NCI-H526 (cell line): ENCODE measurements at regions not wholly inside any gene's neighbourhood (a gene's known extent, or its start where the extent isn't known, plus 50 kb on each side); places are given as distances from the start of the nearest gene placed in this dataset.

ENCODE experiments used
- DNase-seq, 2 experiments: peaks; one replicate each; lab custom pipeline; 2025; lab: John Stamatoyannopoulos, UW

DNA sequence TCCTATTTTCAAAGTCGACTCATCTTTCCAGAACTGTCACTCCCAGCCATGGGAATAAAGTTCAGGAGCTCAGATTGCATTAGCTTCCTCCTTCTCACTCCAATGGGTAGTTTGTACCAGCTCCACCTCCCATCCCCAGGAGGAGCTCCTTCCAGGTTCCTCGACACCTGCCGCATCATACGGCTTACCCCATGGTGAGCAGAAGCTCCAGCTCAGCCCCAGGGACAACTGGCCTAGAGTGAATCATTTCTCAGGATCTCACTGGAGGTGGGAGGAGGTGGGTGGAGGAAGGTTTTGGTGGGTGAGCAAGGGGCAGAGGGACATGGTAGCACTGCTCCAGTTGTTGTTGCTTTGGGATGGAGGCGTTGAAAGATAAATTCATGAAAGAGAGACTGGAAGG lies 196.3 kb upstream of the PKDCC start:
- no peak for DNase-seq

DNA sequence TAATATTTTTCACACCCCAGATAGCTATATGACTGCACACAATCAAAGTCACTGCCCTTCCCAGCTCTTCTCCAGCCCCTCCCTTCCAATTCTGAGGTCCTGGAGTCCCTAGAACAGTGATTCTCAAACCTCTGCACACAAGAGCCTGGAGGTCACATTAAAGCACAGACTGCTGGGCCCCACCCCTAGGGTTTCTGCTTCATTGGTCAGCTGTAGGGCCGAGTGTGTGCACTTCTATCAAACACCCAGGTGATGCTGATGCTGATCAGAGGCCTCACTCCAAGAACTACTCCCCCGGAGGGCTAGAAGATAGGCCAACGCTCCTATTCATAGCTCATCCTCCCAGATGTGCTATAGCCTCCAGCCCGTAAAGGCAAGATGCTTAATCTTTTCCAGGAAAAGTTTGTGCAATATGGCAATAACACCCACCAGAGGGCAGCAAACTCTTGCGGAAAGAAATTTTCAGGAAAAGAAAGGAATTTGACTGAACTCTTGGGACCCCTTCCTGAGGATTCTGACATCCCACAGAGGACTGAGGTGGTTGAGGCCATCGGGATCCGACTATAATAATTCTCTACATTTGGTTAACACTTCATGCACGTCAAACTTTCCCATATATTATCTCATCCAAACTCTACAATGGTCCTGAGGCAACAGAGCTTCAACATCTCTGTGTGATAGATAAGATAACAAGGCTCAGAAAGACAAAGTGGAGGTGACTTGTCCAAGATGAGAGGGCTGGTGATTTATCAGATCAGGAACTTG lies 194.2 kb upstream of the PKDCC start:
- peak; percentile 51 to 76 for DNase-seq

DNA sequence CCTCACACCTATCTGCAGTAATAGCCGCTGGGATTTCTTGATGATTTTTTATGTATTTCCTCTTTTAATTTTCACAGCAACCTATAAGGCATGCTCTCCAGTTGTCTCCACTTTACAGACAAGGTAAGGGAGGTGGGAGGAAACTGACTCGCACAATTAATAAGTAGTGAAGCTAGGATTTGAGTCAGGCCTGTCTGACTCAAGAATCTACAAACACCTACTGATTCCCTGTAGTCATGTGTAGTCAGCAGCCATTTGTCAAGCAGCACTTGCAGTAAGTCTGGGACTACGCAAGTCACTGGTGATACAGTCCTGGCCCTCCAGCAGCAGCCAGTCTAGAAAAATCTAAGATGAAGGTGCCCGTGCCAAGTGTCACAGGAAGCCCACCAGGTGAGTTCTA lies 193.6 kb upstream of the PKDCC start:
- DNase-seq: no peak

DNA sequence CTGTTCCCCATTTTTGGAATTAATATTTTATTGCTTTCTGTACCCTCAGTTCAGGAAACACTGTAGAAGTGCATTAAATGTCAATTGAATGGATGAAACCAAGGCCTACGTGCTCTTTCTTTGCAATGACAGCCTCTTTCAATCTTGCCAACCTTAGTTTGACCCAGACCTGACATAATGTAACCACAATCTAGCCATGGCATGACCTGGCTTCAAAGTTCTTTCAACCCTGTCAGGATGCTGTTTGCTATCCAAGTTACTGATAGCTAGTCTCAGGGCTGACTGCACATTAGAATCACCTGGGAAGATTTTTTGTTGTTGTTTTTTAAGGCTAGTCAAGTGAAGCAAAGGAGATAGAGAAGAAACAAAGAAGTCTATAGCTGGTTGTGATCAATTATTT lies 190.9 kb upstream of the PKDCC start:
- no peak for DNase-seq

DNA sequence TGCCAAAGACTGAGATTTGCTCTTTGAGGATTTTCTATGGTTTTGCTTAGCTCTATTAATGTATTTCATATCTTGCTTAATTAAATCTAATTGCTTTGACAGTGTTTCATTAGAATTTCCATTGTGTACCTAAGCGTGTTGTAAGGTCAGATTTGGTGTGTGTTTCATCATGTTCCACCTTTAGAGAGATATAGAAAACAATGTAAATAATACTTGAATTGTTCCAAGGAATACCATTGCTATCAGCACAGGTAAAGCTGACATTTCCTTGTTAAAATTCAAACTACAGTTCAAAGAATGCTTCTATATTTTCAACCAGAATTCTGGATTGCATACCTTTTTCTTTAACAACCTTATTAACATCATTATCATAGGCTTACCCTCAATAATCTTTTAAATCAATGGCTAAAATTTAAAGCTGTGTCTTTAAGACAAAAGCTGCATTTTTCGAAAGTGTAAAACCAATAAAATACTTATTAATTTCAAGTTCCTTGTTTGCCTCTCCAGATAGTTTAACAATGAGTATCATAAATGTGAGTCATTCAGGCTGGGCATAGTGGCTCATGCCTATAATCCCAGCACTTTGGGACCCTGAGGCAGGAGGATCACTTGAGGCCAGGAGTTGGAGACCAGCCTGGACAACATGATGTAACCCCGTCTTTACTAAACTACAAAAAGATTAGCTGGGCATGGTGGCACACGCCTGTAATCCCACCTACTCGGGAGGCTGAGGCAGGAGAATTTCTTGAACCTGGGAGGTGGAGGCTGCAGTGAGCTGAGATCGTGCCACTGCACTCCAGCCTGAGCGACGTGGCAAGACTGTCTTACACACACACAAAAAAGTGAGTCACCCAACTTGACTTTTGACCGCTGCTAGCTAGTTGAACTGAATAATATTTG lies 188.0 kb upstream of the PKDCC start:
- no peak for DNase-seq

DNA sequence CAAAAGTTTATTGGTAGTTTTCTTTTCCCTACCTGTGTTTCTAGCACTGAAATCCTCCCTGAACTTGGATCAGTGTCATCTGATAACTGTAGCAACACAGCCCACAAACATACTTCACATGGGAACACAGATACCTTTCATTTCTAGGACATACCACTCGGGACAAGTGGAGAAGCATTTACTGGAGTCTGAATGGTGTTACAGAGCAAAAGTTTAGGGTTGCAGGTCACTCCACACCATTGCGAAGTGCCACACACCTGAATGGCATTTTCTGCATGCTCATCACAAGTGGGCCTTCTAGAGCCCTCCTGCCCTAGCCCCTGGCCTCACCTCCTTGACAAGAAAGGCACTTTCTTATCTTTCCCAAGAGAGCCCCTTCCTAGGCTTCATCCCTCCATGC lies 184.8 kb upstream of the PKDCC start:
- no peak for DNase-seq

DNA sequence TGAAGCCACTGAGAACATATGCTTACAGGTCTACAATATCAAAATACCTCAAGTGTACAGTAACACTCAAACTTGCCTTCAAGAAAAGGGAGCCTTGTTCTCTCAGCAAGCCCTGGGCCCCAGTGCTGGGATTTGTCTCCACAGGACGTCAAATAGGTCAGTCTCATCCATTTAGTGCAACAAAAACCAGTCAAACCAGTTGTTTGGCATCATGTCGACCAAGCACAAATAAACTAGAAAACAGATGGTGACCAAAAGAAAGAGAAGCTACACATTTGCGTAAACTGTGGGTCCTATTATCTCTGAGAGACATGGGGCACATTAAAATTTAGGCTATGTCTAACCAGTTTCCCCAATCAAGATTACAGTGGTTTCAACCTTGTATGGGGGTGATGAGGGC lies 182.6 kb upstream of the PKDCC start:
- no peak for DNase-seq

DNA sequence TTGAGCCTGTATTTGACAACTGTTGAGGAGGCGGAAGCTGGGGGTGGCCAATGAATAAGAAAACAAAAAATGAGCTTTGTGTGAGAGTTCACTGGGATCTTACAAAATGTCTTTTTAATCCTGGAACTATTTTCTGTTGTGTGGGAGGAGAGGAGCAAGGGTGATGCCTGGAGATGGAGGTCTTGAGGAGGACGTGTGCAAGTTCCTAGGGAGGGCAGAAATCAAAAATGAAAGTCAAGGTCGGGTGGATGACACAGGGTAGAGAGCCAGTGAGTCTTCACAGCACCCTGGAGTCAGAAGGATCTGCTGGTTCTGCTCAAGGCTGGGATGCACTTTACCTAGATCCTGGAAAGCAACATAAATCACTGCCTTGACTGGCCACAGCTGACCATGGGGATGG lies 180.3 kb upstream of the PKDCC start:
- DNase-seq: no peak

DNA sequence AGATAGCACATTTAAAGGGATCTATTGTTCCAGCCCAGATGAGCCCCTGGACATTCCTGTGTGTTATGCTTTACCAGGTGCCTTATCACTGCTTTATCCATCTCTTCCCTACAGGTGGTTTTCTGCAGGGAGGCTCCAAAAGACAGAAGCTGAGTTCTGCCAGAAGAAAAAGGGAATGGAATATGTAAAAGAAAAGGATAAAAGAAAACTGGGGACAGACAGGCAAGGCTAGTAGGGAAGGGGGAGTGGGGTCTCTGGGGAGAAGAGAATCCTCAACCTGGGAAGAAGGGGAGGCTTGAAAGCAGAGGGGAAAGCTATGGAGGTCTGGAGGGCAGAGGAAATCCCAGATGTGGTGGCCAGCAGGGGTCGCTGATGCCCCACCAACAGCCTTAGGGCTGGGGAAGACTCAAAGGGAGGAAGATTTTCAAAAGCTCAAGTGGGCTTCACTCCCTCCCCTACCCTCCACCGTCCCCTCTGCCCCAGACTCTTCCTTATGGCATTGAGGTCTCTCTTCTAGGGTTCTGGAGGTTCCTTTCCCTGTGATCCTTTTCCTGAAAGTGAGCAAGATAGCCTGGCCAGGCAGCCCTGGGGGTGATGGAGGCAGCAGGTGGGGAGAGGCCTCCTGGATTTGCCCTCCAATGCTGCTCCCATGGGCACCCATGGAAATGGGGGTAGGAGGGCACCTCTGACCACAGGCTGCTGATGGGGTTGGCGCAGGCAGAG lies 178.1 kb upstream of the PKDCC start:
- DNase-seq: peak; percentile 12 to 75

DNA sequence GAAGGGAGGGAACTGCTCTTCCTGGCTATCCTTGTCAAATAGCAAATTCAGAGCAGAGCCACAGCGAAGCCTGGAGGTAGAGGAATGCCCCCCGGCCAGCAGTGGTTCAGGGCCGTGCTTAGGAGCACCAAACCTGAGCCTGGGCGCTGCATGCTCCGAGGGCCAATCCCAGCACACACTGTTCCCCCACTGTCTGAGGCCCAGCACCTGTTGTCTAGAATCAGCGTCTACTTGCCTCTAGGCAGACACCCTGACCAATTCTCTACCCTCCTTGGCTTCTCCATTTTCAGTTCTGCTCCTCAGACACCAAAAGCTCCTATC lies 177.6 kb upstream of the PKDCC start:
- no peak for DNase-seq

DNA sequence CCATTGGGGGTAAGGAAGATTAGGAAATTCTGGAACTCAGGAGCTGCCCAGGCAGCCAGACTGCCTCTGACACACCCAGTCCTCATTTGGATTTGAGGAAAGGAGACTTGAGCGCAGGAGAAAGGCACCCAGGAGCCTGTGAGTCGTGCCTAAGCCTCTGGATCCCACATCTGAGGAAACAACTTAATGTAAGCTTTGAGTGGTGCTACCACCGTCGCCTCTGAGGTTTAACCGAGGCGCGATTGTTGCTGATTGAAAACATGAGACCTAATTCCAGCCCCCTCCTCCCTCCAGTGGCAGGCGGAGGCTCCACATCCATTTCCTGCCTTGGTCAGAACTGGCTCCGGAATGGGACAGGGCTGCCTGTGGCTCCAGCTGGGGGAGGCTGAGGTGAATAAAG lies 176.7 kb upstream of the PKDCC start:
- no peak for DNase-seq

DNA sequence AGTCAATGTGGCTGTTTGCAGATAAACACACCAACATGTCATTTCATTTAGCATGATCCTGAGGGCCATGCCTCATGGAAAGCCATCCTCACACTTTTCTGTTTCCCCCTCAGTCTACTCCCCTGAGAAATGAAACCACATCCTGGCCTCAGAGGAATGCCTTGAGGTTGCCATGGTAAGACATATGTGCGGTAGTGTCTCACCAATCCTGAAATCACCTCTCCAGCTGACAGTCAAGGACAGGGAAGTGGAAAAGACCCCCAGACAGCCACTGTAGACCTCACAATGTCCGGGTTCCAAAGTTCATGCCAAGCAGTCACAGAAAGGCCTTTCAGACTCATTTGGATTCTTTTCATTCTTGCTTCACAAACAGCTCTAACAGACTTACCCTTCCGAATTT lies 175.2 kb upstream of the PKDCC start:
- DNase-seq: no peak

DNA sequence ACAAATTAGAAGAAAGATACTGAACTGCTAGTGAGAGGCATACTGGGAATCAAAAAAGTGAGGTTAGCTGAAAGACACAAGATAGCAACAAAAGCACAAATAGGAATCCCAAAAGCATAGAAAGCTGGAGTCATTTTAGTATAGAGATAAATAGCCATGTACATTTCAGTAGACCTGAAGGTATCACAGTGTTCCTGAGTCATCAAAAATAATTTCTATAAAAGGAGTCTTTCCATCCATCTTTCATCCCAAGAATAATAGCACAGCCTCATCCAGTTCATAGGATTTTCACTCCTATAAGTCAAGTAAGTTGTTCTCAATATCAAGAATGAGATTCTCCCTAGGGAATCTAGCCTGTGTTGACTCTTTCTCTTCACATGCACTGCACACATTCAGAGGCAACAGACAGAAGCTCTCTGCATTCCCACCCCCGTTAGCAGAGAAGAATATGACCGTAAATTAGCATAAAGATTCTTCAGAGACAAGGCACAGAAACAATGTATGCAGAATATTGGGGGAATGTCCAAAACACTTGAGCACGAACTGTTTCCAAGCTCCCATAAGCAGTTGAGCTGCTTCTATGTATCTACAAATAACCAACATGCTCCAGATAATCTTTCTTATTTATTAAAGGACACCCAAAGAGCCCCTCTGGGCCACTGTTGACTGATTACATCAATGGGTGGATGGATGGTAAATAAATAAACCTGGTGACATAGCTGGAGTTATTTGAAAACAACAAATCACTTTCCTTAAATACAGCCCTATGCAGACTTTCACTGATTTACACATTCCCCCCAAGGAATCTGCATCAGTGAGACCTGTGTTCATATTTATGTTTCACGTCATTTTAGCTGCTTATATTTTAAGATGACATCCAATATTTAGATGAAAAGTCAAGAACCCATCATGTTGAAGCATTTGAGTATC lies 174.5 kb upstream of the PKDCC start:
- DNase-seq: peak in 1 of 2 experiments; percentile 27

DNA sequence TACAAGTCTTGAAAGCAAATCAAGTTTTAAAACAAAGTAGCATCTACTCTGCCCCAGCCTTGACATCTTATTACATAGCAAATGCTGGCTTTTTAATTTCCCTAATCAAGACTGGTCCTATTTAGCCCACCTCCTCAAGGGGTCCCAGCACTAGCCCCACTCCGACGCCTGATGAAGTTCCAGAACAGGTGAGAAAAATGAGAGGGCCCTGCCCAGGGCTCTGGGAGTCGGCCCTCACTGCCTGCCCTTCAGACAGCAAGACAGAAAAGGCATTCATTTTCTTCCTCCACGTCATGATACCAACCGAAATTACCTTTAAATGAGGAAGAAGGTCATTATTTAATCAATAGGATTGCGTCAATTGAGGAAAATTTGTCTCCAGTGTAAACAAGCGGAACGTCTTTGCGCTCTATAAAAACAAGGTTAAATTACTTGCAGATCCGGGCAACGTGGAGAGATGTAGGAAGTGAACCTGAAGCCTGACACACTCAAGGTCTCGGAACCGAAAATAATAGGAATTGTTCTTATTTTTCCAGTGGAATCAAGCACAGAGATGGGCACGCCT lies 170.6 kb upstream of the PKDCC start:
- no peak for DNase-seq

DNA sequence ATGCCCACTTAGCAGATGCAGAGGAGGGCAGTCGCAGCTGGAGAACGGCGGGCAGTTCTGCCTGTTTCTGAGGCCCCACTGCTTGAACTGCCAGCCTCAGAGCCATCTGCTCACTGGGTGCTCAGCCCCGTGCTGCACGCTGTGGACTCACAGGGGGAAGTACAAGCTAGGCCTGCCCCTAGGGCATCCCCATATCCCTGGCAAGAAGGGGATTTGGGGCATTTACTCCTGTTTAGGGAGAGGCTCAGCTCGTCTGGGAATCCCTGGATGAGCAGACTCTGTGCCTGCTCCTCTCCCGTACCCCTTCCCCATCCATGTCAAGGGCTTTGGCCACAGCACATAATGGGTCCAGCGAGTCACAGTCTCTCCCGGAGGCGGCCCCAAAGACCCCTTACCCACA lies 169.8 kb upstream of the PKDCC start:
- no peak for DNase-seq

DNA sequence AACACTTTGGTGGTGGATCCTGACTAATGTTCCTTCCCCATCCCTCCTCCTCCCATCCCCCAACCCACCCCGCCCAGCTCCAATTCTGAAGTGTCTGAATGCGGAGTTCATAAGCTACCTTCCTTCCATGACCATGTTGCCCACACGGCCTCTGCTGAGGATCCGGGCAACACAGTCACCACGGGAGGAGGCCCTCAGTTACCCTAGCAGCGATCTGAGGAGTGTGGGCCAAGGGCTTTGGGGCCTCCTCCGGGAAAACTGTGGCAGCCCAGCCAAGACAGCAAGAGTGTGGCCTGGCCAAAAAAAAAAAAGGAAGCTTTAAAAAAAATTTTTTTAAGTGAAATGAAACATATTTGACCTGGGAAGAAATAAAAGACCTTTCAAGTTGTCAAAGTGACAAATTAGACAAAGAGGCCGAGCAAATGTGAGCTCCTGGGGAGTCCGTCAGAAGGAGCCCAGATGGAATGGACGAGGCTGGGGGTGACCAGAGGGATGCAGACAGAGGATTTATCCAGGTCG lies 169.0 kb upstream of the PKDCC start:
- DNase-seq: no peak

DNA sequence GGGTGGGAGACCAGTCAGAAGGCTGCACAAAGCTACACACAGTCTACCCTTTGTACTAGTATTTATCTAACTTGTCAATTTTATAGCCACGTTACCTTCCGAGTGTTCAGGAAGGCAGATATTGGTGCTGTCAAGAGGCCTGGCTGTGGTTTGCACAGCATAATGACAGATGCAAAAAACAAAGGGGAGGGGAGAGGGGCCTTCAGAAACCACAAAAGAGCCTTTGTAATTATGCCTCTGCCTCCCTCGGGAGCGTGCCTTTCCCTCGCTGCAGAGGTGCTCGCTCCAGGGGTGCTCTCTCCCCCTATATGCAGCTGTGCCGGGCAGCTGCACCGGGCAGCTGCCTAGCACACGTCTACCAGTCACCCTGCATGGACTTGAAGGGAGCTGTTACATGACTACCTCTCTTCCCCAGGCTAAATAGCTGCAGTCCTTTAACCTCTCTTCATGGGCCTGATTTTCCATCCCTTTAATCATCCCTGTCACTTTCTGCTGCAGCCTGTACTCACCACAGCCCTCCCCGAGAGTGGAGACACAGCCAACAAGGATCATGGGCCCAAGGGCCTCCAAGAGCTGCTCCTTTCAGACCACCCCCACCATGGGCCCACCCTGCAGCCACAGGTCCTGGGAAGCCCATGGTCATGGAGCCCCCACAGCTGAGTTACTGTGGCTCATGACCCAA lies 168.4 kb upstream of the PKDCC start:
- DNase-seq: peak; percentile 90 to 92

DNA sequence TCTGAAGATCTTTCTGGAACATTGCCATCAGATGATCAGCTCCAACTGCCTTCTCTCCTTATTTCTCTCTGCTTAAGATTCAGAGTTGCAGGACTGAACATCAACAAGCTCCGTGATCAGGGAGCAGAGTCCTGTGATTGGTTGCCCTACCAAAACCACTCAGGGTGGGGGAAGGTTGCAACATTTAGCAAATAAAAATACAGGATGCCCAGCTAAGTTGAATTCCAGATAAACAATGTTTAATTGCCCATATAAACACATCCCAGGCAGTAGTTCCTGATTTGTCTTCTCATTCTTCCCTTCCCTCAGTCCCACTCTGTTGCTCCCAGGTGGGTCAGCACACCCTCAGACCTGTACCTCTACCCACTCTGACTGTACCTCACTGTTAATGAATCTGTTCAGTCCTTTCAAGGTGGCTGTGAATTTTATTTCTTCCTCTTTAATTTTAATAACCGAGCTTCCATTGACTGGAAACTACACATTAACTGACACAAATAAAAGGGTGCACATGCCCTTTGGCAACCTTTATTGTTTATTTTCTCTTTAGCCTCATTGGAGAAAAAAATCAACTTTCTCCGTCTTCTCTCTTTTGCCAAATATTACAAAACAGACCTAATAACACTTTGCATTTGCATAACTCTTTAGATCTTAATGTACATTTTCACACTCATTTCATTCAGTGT lies 167.1 kb upstream of the PKDCC start:
- no peak for DNase-seq

DNA sequence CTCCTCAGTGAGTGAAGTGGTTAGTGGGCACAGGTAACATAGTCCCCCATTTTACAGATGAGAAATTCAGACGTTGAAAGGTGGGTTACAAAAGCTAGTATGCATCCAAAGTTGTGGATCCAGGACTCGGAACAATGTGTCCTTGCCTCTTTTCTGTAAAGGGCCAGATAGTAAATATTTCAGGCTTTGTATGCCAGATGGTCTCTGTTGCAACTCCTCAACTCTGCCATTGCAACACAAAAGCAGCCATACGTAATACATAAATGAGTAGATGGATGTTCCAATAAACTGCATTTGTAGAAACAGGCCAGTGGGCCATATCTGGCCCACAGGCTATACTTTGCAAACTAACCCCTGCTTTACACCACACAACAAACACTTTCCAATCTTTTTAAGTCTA lies 166.6 kb upstream of the PKDCC start:
- no peak for DNase-seq

DNA sequence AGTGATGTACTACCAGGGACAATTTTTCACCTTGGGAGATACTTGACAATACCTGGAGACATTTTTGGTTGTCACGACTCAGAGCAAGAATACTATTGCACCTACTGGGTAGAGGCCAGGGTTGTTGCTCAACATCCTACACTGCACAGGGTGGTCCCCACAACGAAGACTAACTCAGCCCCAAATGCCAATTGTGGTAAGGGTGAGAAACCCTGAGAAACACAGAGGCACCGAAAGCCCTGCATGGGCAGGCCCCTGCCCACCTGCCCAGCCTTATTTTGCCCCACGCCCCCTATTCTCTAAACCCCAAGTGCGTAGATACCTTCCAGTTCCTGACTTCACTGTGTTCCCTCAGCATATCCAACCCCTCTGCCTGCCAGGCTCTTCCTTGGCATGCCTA lies 163.1 kb upstream of the PKDCC start:
- DNase-seq: no peak
